ENCODE measurements at regions not wholly inside any gene's neighbourhood (a gene's known extent, or its start where the extent isn't known, plus 50 kb on each side); places are given as distances from the start of the nearest gene placed in this dataset.

DNA sequence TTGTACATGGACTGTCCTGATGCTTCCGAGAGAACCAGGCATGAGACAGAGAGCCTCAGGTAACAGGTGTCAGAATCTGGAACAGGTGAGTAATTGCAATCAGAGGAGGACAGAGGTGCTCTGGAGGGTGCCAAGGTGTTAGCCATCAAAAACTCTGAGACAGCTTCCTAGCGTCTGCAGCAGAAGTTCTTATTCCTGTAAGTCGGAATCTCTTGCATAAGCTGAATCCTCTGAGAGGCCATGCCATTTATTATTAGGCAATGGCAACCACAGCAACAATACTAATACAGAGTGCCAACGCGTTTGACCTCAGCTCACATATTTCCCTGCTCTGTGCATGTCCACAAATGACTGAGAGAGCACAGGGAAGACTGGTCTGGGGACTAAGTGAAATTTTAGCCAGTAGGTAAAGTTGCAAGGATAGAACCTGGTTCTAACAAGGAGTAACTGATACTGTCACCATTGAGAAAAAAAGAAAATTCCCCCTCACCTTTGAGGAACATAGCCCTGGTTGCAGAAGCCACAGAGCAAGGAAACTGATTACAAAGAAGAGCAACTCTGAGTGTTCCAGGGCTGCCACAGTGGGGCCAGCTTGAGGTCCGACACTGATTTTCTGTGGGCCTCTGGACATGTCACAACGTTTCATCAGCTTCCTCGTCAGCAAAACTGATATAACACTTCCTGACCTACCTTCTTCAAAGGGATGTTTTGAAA, 55.1 kb upstream of the ACSL3 start:
- Histone ChIP-seq H4K91ac (ENCODE audit: insufficient read length, low read depth, low read length) (no peak overlapping the region), H2BK12ac (ENCODE audit: insufficient read length, low read depth, low read length) (no peak overlapping the region), H3K23me2 (ENCODE audit: insufficient read length, low read depth, low read length, poor library complexity, severe bottlenecking) (no peaks in the 10 kb centered on the region), H3K27me3 (ENCODE audit: insufficient read depth, low read length) (no peaks in the 10 kb centered on the region), H2BK20ac (ENCODE audit: low read depth, low read length, poor library complexity, severe bottlenecking) (no peak overlapping the region), H3T11ph (ENCODE audit: low read length) (no peak overlapping the region), H2BK5ac (ENCODE audit: insufficient read length, low read length) (no peak overlapping the region), H4K8ac (replicated peaks; ENCODE audit: insufficient read length, low read depth, low read length) (no peak overlapping the region), H2BK15ac (ENCODE audit: low read depth, low read length) (no peak overlapping the region), H2AK5ac (ENCODE audit: insufficient read length, low read length) (no peak overlapping the region), H3K14ac (ENCODE audit: insufficient read depth, low read length) (no peak overlapping the region), H3K4me2 (ENCODE audit: insufficient read depth, insufficient read length, low read length) (no peak overlapping the region), H4K20me1 (ENCODE audit: control insufficient read depth, insufficient read depth, insufficient read length) (no peaks in the 10 kb centered on the region), H3K9me3 (ENCODE audit: control insufficient read depth, low read depth, low read length) (no peaks in the 10 kb centered on the region), H3K56ac (ENCODE audit: insufficient read length, low read depth, low read length) (no peak overlapping the region), H2AFZ (ENCODE audit: low read length) (no peak overlapping the region), H4K5ac (ENCODE audit: insufficient read length, low read depth, low read length) (no peak overlapping the region), H3K4ac (ENCODE audit: low read depth, low read length) (no peak overlapping the region), H3K79me2 (ENCODE audit: insufficient read depth, low read length) (no peaks in the 10 kb centered on the region), H3K27ac (ENCODE audit: insufficient read length, low read depth, low read length) (no peak overlapping the region), H3K79me1 (ENCODE audit: insufficient read depth, low read depth, low read length, poor library complexity, severe bottlenecking) (no peaks in the 10 kb centered on the region), H3K18ac (ENCODE audit: insufficient read length, low read depth, low read length) (no peak overlapping the region), H2BK120ac (ENCODE audit: low read depth, low read length, poor library complexity, severe bottlenecking) (no peak overlapping the region), H3K23ac (ENCODE audit: insufficient read length, low read depth, low read length) (no peak overlapping the region), H3K9ac (ENCODE audit: extremely low read depth, insufficient read length, low read length) (no peak overlapping the region), H3K4me1 (ENCODE audit: insufficient read depth, low read length) (no peaks in the 10 kb centered on the region)
- no peak overlapping the region for H3K4me3 Mint-ChIP-seq
- no peaks in the 10 kb centered on the region for H3K9me3 Mint-ChIP-seq
- no peak for DNase-seq
- TF ChIP-seq CTCF (conservative IDR thresholded peaks at IDR 0.05) = no peak
- no peaks in the 10 kb centered on the region for H3K27me3 Mint-ChIP-seq (ENCODE audit: low read depth)
- WGBS (ENCODE audit: extremely low coverage, insufficient read length, low lambda C conversion rate) = no CpG with 5 or more reads among the region's 8 CpGs
- peak overlapping the region in 1 of 3 experiments; percentile 77; a peak in 1 of 7 replicates for H3K27ac Mint-ChIP-seq
- no peaks in the 10 kb centered on the region for H3K4me1 Mint-ChIP-seq
- no peaks in the 10 kb centered on the region for H3K36me3 Mint-ChIP-seq (ENCODE audit: insufficient read depth in 1 of 3, low read depth in 3 of 3)

Measured in H9 (cell line).